B cell (primary cell): ENCODE measurements at regions not wholly inside any gene's neighbourhood (a gene's known extent, or its start where the extent isn't known, plus 50 kb on each side); places are given as distances from the start of the nearest gene placed in this dataset.

Experiments
- ATAC-seq: fragments of 200-7000 bp; cut with Tn5 transposase; one replicate; pipeline ENCODE4 v1.10.0; 2021; ENCODE audit warnings: low read depth, mild to moderate bottlenecking, moderate number of reproducible peaks, moderate library complexity
- CTCF ChIA-PET: fragments of 350-600 bp; sonication (Branson Sonifier 250); formaldehyde crosslinking; loops from one replicate; lab custom pipeline; 2021; ENCODE audit warnings: antibody characterized with exemption, inconsistent platforms; lab: Charles Lee
- POLR2A ChIA-PET: fragments of 350-600 bp; sonication (Branson Sonifier 250); formaldehyde crosslinking; loops from one replicate; lab custom pipeline; 2021; ENCODE audit warnings: antibody characterized with exemption; lab: Charles Lee
- DNase-seq: peaks from one replicate; pipeline ENCODE4 v3.0.0; 2013
- H2AFZ ChIP-seq: 2 replicates; pipeline ENCODE4 v1.6.1; 2012; ENCODE audit warnings: mild to moderate bottlenecking, low read depth, low read length; ENCODE audit not compliant: insufficient read depth, poor library complexity, severe bottlenecking
- H3K27ac ChIP-seq, 2 donors: 1 replicate in 1 of 2; 2 replicates in 1 of 2; pipeline ENCODE4 v1.5.1; 2012 to 2013; ENCODE audit warnings: low read length in 2 of 2, mild to moderate bottlenecking in 2 of 2, moderate library complexity in 1 of 2
- H3K27me3 ChIP-seq, 4 experiments: fragments of 200-600 bp in 1 of 4; sonication (generic) in 1 of 4; replicated peaks in 1 of 4; 1 replicate in 2 of 4; 2 replicates in 2 of 4; pipeline versions ENCODE4 v1.6.1 to v1.7.0; 2013 to 2016; ENCODE audit warnings: low read length in 3 of 4, mild to moderate bottlenecking in 2 of 4, mixed read lengths in 1 of 4, moderate library complexity in 1 of 4; ENCODE audit not compliant: insufficient read depth in 4 of 4, control insufficient read depth in 3 of 4; ENCODE audit errors: control extremely low read depth in 1 of 4
- H3K36me3 ChIP-seq, 2 experiments: replicated peaks in 1 of 2; 1 replicate in 1 of 2; 2 replicates in 1 of 2; pipeline versions ENCODE4 v1.6.1 to v1.7.1; 2013; ENCODE audit warnings: low read length in 1 of 2; ENCODE audit not compliant: insufficient read depth in 2 of 2, control insufficient read depth in 1 of 2; ENCODE audit errors: control extremely low read depth in 1 of 2, extremely low read depth in 1 of 2
- H3K4me1 ChIP-seq, 2 donors: fragments of 200-600 bp in 1 of 2; sonication (generic) in 1 of 2; 1 replicate in 1 of 2; 2 replicates in 1 of 2; pipeline versions ENCODE4 v1.5.1 to v1.6.1; 2013 to 2017; ENCODE audit warnings: low read length in 2 of 2; ENCODE audit not compliant: control insufficient read depth in 2 of 2, insufficient read depth in 2 of 2
- H3K4me2 ChIP-seq: replicated peaks from 2 replicates; pipeline ENCODE3; 2012; ENCODE audit warnings: mild to moderate bottlenecking, low read depth, low read length; ENCODE audit not compliant: poor library complexity, severe bottlenecking
- H3K4me3 ChIP-seq, 5 experiments: fragments of 200-600 bp in 1 of 5; sonication (generic) in 1 of 5; 1 replicate in 3 of 5; 2 replicates in 2 of 5; pipeline versions ENCODE4 v1.5.1 to v1.7.0; 2011 to 2016; ENCODE audit warnings: low read length in 4 of 5, mild to moderate bottlenecking in 4 of 5, low read depth in 2 of 5, control low read depth in 1 of 5, moderate library complexity in 1 of 5; ENCODE audit not compliant: insufficient read depth in 1 of 5; ENCODE audit errors: control extremely low read depth in 1 of 5, extremely low read depth in 1 of 5
- H3K79me2 ChIP-seq: fragments of 200-600 bp; sonication (generic); one replicate; pipeline ENCODE4 v1.6.0; 2016; ENCODE audit warnings: low read length; ENCODE audit not compliant: control insufficient read depth, insufficient read depth
- H3K9ac ChIP-seq: fragments of 200-600 bp; sonication (generic); 2 replicates; pipeline ENCODE4 v1.6.1; 2017; ENCODE audit warnings: mild to moderate bottlenecking, low read length, moderate library complexity
- H3K9me3 ChIP-seq, 3 donors: one replicate each; pipeline versions ENCODE4 v1.6.1 to v1.7.1; 2013; ENCODE audit warnings: low read length in 2 of 3; ENCODE audit not compliant: control insufficient read depth in 2 of 3, insufficient read depth in 1 of 3; ENCODE audit errors: control extremely low read depth in 1 of 3
- H4K20me1 ChIP-seq: 2 replicates; pipeline ENCODE4 v1.6.0; 2012; ENCODE audit warnings: mild to moderate bottlenecking, low read length; ENCODE audit not compliant: insufficient read depth, control insufficient read depth, poor library complexity, severe bottlenecking
- H3K27ac Mint-ChIP-seq: one replicate; pipeline ENCODE4 v1.8.0; 2021; ENCODE audit warnings: mixed read lengths
- H3K27me3 Mint-ChIP-seq: one replicate; pipeline ENCODE4 v1.8.0; 2021; ENCODE audit warnings: mixed read lengths
- H3K4me1 Mint-ChIP-seq: one replicate; pipeline ENCODE4 v1.8.0; 2021; ENCODE audit warnings: mixed read lengths
- H3K4me3 Mint-ChIP-seq: one replicate; pipeline ENCODE4 v1.8.0; 2021; ENCODE audit warnings: mixed read lengths
- H3K9me3 Mint-ChIP-seq: one replicate; pipeline ENCODE4 v1.8.0; 2022; ENCODE audit warnings: mixed read lengths; ENCODE audit not compliant: insufficient read depth
- CTCF ChIP-seq: fragments of 200-600 bp; IDR thresholded peaks from one replicate; pipeline ENCODE4 v1.8.0; 2022; ENCODE audit warnings: antibody characterized with exemption, mild to moderate bottlenecking
- EZH2 ChIP-seq: IDR thresholded peaks from 2 replicates; pipeline ENCODE4 v1.6.1; 2012; ENCODE audit warnings: borderline replicate concordance, low read depth, mild to moderate bottlenecking, moderate library complexity, low read length; ENCODE audit not compliant: insufficient read depth, poor library complexity, severe bottlenecking
- WGBS: methylation state at CpG from one replicate; pipeline ENCODE4 v1.1.5; 2013; ENCODE audit warnings: missing lambda C conversion rate; ENCODE audit not compliant: insufficient coverage; 5-methylcytosine and 5-hydroxymethylcytosine counted together
- intact Hi-C: fragments of 100-400 bp; cut with micrococcal nuclease; formaldehyde crosslinking; loops from one replicate; pipeline ENCODE4 v1.10.0; 2022

- ChIA-PET CTCF (no interaction called here), POLR2A (no interaction called here)
- Histone ChIP-seq H3K4me2 (no peak overlapping the region), H3K9ac (no peak overlapping the region), H3K27me3 (no peaks in the 10 kb centered on the region), H3K9me3 (no peaks in the 10 kb centered on the region), H2AFZ (no peak overlapping the region), H3K4me1 (no peaks in the 10 kb centered on the region), H4K20me1 (no peaks in the 10 kb centered on the region), H3K79me2 (no peaks in the 10 kb centered on the region), H3K4me3 (no peak overlapping the region), H3K27ac (no peak overlapping the region), H3K36me3 (no peaks in the 10 kb centered on the region)
- intact Hi-C loops, result no loop called here
- ATAC-seq, result no peak
- Mint-ChIP-seq H3K27ac (no peak overlapping the region), H3K4me3 (no peak overlapping the region), H3K4me1 (no peaks in the 10 kb centered on the region), H3K9me3 (no peaks in the 10 kb centered on the region), H3K27me3 (peaks cover 1% of the 10 kb centered on the region)
- TF ChIP-seq EZH2, result no peak
- TF ChIP-seq CTCF, result no peak
- DNase-seq, result no peak
- 100% methylated on average over 3 of the region's 5 CpGs for WGBS
Observed at GRCh38 chr16:13684819-13685563, 235.0 kb upstream of the ERCC4 start.

- Mint-ChIP-seq H3K4me3 (no peak overlapping the region), H3K27ac (no peak overlapping the region), H3K4me1 (no peaks in the 10 kb centered on the region), H3K27me3 (no peaks in the 10 kb centered on the region), H3K9me3 (peaks cover 13% of the 10 kb centered on the region)
- Histone ChIP-seq H3K4me2 (no peak overlapping the region), H3K9me3 (peaks cover 4 to 15% (median 4%) of the 10 kb centered on the region in 3 donors), H4K20me1 (no peaks in the 10 kb centered on the region), H2AFZ (no peak overlapping the region), H3K4me3 (no peak overlapping the region), H3K9ac (no peak overlapping the region), H3K36me3 (no peaks in the 10 kb centered on the region), H3K27me3 (no peaks in the 10 kb centered on the region), H3K27ac (no peak overlapping the region), H3K79me2 (no peaks in the 10 kb centered on the region), H3K4me1 (no peaks in the 10 kb centered on the region)
- TF ChIP-seq EZH2 (no peak), CTCF (no peak)
- ATAC-seq (no peak), DNase-seq (no peak)
- ChIA-PET CTCF (no interaction called here), POLR2A (no interaction called here)
- intact Hi-C loops, result no loop called here
Observed at GRCh38 chr16:13696017-13696416, 223.9 kb upstream of the ERCC4 start.
